NCI-H345 (cell line): ENCODE measurements at regions not wholly inside any gene's neighbourhood (a gene's known extent, or its start where the extent isn't known, plus 50 kb on each side); places are given as distances from the start of the nearest gene placed in this dataset.

Experiments
- DNase-seq: peaks from one replicate; lab custom pipeline; 2025; lab: John Stamatoyannopoulos, UW

DNA sequence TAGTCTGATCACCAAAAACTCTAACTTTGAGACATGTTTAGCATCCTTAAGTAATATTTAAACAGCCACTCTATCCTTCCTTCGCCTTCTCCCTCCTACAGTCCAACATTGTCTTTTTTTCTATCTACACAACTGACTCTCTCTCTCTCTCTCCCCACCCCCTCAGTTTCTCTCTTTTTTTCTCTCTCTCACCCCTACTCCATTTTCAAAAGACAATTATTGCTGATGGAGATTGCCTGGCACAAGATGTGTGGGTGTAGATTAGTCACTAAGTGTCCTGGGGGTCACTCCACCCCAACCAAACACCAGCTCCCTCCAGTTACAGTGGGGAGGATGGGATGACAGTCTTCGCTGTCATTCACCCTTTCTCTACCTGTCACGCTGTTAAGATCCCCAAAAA, 94.5 kb upstream of the NFIA start:
- no peak for DNase-seq

DNA sequence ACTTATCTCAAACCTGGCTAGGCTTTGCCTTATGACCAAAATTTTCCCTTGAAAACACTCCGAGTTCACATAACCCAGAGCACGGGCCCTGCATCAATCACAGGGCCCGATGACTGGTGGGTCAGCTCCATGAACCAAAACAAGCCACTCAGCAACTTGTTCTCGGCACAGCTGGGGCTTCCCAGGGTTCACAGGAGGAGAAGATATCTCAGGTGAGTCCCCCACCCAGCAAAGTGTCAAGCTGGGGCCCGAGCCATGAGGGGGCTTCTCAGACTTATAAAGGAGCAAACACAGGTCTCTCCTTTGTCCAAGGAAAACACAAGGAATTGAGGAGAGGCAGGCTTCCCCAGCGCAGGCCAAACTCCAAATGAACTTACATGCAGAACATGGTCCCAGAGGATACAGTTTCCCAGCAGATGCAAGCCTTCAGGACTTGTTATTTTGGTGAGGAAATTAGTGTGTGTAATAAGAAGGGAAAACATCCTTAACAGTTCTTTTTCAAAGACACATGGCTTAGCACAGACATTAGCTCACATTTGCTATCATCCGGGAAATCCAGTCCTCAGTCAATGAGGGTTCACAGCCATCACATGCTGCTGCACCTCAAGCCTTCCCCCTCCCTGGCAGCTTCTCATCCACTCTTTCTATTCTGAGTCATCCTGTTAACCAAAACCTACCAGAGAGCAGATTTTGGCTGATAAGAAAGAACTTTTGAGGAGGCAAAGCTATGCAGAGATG, 98.1 kb upstream of the NFIA start:
- no peak for DNase-seq

DNA sequence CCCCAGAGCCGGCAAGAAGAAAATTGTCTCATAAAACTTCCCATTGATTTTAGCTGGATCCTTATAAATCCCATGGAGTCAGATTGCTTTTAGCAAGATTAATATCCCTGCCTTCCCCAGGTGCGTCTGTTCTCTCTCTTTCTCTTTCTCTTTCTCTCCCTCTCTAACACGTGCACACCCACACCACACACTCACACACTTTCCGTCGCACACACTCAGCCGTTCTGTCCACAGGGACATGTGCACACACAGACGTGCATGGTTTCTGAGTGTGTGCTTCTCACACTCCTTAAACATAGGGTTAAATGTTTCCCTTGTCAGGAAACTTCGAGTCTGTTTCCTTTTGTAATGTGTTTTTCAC, 98.7 kb upstream of the NFIA start:
- no peak for DNase-seq

DNA sequence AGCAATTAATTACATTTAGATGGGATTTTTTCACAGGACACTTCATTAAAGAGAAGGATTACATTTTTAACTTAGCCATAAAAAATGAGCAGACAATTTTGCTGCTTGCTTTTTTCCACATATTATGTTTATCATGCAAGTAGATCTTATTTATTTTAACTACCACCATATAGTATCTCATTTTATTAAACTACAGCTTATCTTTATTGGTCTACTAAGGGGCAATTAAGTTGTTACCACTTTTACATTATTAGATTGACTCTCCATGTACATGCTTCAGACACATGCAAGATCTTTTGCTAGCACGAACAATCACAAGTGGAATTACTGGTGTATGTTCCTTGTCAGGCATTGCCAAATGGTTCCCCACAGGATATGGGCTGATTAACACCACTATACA, 99.8 kb upstream of the NFIA start:
- DNase-seq, result no peak

DNA sequence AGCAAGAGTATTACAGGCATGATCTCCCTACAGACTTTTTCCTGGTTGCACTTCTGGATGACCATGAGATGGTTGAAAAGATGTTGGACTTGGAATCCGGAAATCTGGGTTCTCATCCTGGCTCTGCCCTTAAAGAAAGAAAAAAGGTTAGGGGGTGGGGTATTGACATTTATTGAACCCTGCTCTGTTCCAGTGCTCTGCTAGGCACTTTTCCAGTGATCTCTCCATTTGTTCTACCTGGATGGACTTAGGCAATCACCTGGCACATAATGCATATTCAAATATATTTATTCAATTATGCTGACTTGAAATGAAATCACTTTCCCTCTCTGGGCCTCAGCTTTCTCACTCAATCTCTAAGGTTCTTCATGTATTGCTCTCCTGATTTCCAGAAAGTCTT, 101.0 kb upstream of the NFIA start:
- DNase-seq, result no peak

DNA sequence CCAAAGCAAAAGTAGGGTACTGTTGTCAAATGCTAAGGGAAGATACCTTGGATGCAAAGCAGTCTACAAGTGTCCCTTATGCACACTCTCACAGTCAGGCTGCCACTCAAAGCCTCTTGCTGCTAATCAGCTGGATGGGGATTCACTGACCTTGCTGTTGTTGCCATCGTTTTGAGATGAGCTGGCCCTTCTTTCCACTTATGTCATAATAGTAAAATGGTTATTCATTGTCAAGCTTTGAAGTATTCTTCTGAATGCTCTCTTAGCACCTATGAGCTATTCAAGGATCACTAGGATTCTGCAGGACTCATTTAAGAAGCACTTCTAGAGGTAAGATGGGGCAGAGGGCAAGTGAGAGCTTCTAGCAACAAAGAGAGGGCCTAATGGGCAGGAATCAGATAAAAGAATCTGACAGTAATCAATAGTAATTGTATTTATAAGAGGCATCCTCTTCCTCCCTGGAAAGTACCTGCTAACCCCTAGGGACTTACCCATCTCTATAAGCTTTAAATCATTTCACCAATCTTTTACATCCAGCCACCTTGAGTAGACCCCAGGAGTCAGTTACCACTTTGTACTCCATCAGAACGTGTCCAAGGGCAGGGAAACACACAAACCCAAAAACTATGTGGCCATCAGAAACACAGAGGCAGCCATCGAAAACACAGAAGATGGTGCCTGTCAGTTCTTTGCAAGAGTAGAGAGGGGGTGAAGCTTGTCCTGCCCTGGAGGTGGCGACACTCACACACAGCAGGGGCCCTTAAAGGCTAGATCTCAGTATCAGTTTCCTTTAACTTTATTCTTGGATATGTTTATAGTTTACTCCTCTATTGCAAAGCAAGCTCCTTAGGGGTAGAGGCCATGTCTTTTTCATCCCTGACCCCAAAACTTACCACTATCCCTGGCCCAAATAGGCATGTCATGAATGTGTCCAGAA, 103.7 kb upstream of the NFIA start:
- no peak for DNase-seq

DNA sequence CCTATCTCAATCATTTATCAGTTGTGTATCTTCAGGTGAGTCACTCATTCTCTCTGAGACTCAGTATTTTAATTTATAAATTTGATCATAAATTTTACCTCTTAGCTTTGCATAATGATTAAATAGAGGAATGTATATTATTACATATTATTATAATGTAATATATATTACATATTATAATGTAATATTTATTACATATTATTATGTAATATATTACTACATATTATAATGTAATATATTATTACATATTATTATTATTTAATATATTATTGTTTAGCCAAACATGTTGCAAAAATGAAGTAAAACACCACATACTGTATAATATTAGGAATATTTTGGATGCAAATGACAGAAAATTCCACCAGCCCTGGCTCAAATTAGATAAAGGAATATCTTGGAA, 104.7 kb upstream of the NFIA start:
- no peak for DNase-seq

DNA sequence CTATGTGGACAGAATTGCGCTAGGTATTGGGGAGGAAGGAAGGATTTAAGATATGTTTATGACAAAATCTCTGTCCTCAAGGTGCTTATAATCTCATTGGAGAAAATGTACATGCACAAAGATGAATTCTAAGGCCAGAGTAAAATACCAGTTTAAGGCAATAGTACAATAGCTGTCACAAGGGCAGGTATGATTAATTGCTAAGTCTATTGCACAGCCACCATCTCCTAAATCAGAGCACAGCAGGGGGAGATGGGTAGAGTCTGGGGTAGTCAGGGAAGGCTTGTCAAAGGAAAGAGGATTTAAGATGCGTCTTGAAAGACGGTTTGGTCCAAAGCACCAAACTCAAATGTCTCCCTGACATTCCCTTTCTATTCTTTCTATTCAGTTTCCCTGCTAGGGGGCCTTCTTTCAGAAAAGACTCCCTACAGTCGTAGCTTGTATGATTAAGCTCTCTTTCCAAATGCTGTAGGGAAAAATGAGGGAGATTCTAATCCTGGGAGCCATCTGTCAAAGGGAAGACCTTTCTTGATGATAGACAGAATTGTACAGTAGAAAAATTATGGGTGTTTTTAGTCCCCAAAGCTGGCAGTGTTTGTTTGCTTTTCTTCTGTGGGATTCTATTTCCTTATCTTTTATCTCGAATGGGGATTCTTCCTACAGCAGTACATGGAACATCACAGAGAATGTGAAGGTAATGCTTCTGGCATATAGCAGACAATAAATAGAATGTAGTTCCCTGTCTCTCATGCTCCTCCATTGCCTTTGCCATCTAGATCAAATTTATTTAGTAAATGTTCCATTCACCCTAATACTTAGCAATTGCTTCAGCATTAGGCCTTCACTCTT, 107.6 kb upstream of the NFIA start:
- no peak for DNase-seq

DNA sequence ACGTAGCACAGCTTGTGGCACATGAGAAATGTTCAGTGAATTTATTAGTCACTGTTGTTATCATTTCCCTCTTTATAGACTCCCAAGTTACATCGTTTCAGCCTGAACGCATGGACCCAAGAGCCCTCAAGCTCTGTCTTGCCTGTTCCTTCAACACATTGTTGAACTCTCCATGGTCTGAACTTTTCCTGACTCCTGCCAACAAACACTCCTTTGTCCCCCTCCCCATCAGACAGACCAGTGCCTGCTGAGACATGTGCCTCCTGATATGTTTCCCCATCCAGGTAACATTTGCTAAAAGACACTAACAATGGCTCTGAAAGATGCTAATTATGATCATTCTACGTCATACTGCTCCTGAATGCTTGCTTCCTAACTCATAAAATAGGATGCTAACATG, 108.7 kb upstream of the NFIA start:
- DNase-seq, result no peak

DNA sequence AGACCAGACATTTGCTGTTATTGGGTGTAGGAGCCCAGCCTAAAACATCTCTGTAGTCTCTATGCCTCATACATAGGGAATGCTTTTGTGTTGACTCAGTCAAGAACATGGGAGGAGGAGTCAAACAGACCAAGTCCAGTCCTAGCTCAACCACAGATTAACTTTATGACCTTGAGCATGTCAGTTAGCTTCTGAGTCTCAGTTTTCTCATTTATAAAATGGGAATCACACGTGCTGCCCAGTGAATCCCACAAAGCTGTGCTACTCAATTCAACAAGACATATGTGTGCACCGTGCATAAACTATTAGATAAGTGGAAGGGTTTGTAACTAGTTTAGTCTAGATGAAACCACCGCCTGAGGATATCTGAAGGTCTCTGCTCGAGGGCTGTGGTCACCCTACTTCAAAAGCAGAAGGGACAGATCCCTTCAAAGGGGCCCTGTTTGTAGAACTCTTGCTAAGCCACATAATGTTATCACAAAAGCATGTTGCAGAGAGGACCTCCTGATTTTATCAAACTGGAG, 109.5 kb upstream of the NFIA start:
- no peak for DNase-seq

DNA sequence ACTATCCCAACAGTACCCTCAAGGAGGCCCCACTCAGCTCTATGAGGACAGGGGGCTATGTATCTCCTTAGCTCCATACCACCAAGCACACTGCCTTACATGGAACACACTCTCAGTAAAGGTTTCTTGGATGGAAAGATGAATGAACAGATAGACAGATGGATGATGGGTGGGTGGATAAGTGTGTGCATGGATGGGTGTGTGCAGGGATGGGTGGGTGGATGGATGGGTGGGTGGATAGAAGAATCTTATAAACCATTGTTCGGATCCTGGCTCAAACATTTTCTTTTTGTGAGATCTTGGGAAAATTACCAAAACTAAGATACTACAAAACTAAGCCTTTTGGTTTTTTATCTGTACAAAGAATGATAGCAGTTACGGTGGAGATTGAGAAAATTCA, 111.0 kb upstream of the NFIA start:
- DNase-seq, result no peak

DNA sequence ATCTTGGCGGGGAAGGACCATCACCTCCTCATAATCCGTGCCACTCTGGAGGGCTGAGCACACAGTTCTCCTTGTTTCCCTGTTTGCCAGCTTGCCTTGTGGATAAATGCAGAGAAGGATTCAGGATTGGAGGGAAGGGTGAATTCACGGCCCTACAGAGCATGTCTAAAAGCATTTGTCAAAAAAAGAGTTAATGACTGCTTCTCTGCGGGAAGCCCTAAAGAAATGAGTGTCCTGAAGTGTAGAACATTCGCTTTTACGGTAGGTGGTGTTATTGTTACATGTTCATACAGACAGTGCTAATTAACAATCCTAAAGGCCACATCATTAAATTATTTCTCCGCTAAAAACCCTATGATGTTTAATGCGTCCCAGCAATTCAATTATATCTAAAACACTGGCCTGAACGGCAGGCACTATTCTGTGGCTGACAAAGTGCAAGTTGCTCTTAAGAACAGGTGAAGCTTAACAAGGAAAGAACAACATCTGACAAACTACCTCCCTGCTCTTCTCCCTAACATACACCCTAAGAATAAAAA, 112.3 kb upstream of the NFIA start:
- DNase-seq, result peak; percentile 55

DNA sequence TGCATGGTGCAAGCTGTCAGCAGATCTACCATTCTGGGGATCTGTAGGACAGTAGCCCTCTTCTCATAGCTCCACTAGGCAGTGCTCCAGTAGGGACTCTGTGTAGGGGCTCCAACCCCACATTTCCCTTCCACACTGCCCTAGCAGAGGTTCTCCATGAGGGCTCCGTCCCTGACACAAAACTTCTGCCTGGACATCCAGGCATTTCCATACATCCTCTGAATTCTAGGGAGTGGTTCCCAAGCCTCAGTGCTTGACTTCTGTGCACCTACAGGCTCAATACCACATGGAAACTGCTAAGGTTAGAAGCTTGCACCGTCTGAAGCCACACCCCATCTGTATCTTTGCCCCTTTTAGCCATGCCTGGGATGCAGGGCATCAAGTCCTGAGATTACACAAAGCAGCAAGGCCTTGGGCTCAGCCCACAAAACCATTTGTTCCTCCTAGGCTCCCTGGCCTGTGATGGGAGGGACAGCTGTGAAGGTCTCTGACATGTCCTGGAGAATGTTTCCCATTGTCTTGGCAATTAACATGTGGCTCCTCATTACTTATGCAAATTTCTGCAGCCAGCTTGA, 117.0 kb upstream of the NFIA start:
- no peak for DNase-seq

DNA sequence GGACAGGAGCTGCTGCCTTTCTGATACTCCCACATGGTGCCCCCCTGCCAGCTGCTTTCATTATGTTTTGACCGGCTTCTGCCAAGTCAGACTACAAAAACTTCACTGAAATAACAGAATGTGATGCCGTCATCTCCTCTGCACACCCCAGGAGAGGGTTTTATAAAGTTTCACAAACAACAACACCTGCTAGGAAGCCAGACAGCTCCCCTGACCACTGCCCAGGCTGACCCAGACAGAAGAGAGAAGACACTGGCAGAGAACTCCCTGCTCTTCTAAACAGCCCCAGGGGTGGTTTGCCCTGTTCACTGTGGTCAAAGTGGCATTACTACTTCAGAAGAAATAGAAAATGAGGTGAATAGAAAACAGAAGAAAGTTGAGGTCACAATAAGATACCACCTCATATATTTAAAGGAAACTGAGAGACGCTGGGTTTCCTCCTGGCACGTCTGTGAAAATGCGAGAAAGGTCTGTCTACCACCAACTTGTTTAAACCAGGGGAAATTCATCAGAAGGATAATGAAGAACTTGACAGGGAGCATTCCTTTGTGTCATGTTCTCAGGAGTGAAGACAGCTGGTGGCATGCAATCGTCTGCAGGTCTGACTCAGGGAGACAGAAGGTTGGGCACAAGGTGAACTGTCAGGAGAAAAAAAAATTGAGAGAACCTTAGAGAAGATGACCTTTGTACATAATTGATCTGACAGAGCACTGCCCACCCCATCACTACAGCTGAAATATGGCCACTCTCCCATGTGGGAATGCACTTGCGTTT, 119.0 kb upstream of the NFIA start:
- DNase-seq, result no peak

DNA sequence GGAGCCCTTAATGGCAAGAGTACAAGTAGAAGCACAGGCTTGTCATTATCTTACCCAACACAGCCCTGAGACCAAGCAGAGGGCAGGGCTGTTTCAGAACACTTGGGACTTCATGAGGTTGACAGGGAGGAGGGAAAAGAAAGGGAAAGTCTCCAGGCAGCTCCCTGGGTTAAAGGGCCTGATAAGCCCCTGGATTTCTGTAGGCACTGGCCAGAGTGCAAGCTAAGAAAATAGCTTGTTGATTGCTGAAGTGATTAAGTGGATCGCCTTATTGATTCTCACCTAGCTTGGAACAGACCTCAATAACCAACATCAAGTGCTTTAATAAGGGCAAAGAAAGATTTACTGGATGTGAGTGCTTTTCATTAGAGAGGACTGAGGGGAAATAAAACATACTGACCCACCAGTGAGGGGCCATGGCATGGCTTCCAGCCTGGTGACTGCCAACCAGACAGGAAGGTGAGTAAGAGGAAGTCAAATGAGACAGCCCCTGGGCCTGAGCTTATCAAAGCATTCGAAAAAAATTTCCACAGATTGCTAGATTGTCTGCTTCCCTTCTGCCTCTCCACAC, 121.4 kb upstream of the NFIA start:
- no peak for DNase-seq

DNA sequence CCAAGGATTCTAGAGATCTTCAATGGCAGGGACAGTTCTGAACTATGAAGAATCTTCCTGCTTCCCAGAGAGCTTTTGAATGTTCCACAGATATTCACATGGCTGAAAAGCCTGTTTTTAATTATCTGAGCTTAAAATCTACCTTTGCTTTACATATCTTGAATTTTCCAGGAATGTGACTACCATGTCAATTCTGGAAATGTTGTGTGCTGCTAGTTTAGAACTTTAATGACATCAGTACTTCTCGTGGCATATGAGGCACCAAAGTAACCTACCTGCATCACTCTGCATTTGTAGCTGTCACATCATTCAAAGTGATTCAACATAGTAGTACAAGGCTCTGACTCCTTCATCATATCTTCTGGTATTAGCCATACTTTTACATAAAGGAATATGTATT, 122.7 kb upstream of the NFIA start:
- no peak for DNase-seq

DNA sequence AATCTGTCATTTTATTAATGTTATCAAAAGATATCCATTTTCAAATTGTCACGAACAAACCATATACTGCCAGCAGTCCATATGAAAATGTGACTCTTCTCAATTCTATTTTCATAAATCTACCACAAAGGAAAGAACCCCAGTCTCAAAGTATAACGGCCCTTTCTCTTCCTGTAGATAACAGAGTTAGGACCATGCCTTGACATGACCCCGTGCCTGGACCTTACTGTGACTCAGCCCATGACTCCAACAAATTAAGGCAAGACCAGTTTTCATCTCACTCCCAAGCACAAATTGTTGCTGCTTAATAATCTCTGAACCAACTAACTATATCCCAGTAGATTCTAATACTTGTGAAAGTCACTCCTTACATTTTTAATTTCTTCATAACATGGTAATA, 124.4 kb upstream of the NFIA start:
- DNase-seq, result no peak

DNA sequence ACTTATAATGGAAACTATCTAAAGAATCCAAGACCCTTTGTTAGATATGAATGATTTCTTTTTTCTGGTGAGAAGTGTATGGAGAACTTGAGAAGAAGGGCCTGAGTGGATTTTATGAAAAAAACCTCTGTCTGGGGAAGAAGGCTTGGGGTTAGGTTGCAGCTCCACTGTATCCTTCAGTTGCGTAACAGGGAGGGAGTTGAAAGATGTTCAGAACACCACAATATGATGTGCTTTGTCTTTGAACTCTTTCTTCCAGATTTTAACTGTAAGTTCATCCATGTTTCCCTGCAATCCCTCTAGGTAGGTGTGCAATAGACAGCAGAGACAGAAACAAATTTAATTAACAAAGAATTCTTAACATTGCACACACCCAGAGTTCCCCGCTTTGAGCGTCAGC, 125.8 kb upstream of the NFIA start:
- DNase-seq, result no peak

DNA sequence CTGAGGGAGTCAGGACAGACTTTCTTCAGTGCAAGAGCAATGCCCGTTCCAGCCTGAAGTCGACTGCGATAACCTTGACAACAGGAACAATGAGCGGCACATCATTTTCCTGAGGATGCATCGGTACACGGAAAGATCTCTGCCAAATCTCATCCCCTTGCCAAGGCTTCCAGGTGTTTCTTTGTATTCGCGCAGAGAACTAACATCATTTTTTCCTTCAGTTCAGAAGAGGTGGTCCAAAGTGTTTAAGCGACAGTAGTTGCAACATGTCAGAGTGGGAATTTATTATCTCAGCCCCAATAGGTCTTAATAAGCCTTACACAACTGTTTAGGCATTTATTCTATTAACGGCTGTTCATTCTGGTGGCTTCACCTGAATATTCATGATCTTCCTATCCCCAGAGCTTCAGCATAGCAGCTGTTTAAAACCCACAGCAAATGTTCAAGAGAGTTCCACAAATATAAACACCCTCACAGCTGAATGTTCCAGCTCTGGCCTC, 129.7 kb upstream of the NFIA start:
- DNase-seq, result peak; percentile 56
